Panc1 (cell line): ENCODE measurements at regions not wholly inside any gene's neighbourhood (a gene's known extent, or its start where the extent isn't known, plus 50 kb on each side); places are given as distances from the start of the nearest gene placed in this dataset.

Experiments
- POLR2AphosphoS5 ChIP-seq: IDR thresholded peaks from 2 replicates; pipeline ENCODE4 v1.6.1; 2012; ENCODE audit warnings: mild to moderate bottlenecking, low read depth, low read length, moderate library complexity
- SIN3A ChIP-seq: IDR thresholded peaks from 2 replicates; pipeline ENCODE4 v1.6.1; 2012; ENCODE audit warnings: low read depth, mild to moderate bottlenecking, low read length, moderate library complexity, borderline replicate concordance; ENCODE audit not compliant: insufficient read depth
- TCF7L2 ChIP-seq: IDR thresholded peaks from 2 replicates; pipeline ENCODE4 v1.6.1; 2011; ENCODE audit warnings: mild to moderate bottlenecking, low read depth, low read length, inconsistent platforms
- TF ChIP-seq, protein P1 (sequence below): fragments of 450-650 bp; IDR thresholded peaks from 2 replicates; pipeline ENCODE4 v1.5.1; 2017; ENCODE audit warnings: mild to moderate bottlenecking

DNA sequence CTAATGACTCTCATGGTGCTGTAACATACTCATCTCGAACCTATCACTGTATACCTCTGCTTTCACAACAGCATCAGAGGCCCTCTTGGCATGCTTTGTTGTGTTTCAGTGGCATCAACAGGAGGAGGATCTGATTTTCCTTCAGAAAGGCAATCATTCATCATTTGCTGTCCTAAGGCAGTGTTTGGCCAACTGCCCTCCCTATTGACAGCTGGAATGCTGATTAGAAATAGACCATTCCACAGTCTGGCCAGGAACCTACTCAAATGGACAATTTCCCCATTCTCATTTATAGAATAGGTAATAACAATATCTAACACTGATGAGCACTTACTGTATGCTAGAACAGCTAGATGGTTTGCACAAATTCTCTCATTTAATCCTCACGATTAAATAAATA is 310.6 kb upstream of the PTBP2 start:
- TF ChIP-seq, protein P1, sequence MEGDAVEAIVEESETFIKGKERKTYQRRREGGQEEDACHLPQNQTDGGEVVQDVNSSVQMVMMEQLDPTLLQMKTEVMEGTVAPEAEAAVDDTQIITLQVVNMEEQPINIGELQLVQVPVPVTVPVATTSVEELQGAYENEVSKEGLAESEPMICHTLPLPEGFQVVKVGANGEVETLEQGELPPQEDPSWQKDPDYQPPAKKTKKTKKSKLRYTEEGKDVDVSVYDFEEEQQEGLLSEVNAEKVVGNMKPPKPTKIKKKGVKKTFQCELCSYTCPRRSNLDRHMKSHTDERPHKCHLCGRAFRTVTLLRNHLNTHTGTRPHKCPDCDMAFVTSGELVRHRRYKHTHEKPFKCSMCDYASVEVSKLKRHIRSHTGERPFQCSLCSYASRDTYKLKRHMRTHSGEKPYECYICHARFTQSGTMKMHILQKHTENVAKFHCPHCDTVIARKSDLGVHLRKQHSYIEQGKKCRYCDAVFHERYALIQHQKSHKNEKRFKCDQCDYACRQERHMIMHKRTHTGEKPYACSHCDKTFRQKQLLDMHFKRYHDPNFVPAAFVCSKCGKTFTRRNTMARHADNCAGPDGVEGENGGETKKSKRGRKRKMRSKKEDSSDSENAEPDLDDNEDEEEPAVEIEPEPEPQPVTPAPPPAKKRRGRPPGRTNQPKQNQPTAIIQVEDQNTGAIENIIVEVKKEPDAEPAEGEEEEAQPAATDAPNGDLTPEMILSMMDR: no peak
- TF ChIP-seq SIN3A (no peak), POLR2AphosphoS5 (no peak), TCF7L2 (no peak)
